Upper lobe of left lung (tissue), 6 donors: ENCODE measurements at regions not wholly inside any gene's neighbourhood (a gene's known extent, or its start where the extent isn't known, plus 50 kb on each side); places are given as distances from the start of the nearest gene placed in this dataset.

ENCODE experiments used
- ATAC-seq, 2 donors: fragments of 200-7000 bp; cut with Tn5 transposase; one replicate each; pipeline ENCODE4 v1.9.1; 2022; ENCODE audit warnings: mild to moderate bottlenecking in 2 of 2, moderate library complexity in 2 of 2; ENCODE audit not compliant: low FRiP score in 2 of 2
- DNase-seq, 2 donors: peaks; one replicate each; pipeline ENCODE4 v3.0.0-alpha.2; 2019 to 2020
- H3K27ac ChIP-seq, 4 donors: fragments of 200-600 bp; sonication (generic); one replicate each; pipeline ENCODE4 v1.5.1; 2016 to 2019
- H3K27me3 ChIP-seq, 4 donors: fragments of 200-600 bp; sonication (generic); one replicate each; pipeline ENCODE4 v1.5.1; 2017 to 2019
- H3K36me3 ChIP-seq, 4 donors: fragments of 200-600 bp; sonication (generic); one replicate each; pipeline ENCODE4 v1.5.1; 2016 to 2019
- H3K4me1 ChIP-seq, 4 donors: fragments of 200-600 bp; sonication (generic); one replicate each; pipeline ENCODE4 v1.5.1; 2018 to 2019
- H3K4me3 ChIP-seq, 4 donors: fragments of 200-600 bp; sonication (generic); one replicate each; pipeline ENCODE4 v1.5.1; 2017 to 2019; ENCODE audit warnings: mild to moderate bottlenecking in 2 of 4, moderate library complexity in 1 of 4
- H3K9me3 ChIP-seq, 4 donors: fragments of 200-600 bp; sonication (generic); one replicate each; pipeline ENCODE4 v1.5.1; 2018 to 2019
- CTCF ChIP-seq, 6 experiments: fragments of 450-650 bp in 4 of 6; fragments of 200-600 bp in 2 of 6; sonication (generic) in 2 of 6; IDR thresholded peaks; one replicate each; pipeline ENCODE4 v1.5.1; 2016 to 2019; ENCODE audit warnings: antibody characterized with exemption in 6 of 6
- EP300 ChIP-seq, 4 donors: sonication (generic); formaldehyde crosslinking; IDR thresholded peaks; one replicate each; pipeline ENCODE4 v1.5.1; 2017; ENCODE audit warnings: antibody characterized with exemption in 4 of 4, control low read depth in 2 of 4
- POLR2A ChIP-seq, 4 donors: fragments of 450-650 bp; IDR thresholded peaks; one replicate each; pipeline ENCODE4 v1.5.1; 2016 to 2017; ENCODE audit warnings: antibody characterized with exemption in 4 of 4, mild to moderate bottlenecking in 2 of 4
- POLR2AphosphoS5 ChIP-seq, 2 donors: sonication (generic); formaldehyde crosslinking; IDR thresholded peaks; one replicate each; pipeline ENCODE4 v1.5.1; 2017; ENCODE audit warnings: antibody characterized with exemption in 2 of 2
- WGBS, 2 donors: methylation state at CpG; one replicate each; pipeline ENCODE4 v1.1.5; 2017 to 2018; 5-methylcytosine and 5-hydroxymethylcytosine counted together
- donor health status: DM: no; HTN: no; CAD: no; lungs with moderate emphysema.
- donor health status: DM: no; HTN: yes; CAD: no; lungs with severe emphysema.

DNA sequence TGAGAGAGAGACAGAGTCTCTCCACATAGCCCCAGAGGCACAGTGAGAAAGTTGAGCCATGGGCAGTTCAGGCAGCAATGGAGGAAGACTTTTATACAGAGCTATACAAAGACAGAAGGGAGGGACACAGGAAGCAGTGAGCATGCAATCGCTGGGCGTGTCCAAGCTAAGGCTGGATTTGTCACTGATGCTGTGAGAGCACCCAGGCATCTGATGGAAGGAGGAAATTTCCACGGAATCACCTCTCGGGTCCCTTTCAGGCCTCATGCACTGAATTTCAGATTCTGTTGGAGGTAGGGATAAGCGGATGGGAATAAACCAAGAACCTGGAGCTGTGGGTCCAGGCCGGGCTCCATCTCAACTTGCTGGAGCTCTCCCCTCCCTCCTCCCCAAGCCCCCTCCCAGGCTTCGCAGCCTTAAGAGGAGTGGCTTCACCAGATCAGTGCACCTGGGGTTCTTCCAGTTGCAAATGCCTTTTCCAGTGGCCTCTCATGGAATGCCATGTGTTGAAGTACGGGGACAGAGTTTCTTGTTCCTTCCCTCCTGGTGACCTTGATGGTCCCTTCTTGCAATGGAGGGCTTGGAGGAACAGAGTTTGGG is 114.8 kb upstream of the ALDH1B1 start:
- H3K9me3 ChIP-seq = no peaks in the 10 kb centered on the region
- 79 to 84% methylated on average over 8 of the region's 8 CpGs for WGBS, 2 donors
- TF ChIP-seq POLR2AphosphoS5 (IDR thresholded peaks at IDR 0.05) = no peak
- no peak for TF ChIP-seq CTCF (IDR thresholded peaks at IDR 0.05)
- no peak for TF ChIP-seq POLR2A (IDR thresholded peaks at IDR 0.05)
- no peak for TF ChIP-seq EP300 (IDR thresholded peaks at IDR 0.05)
- DNase-seq (no peak), ATAC-seq (no peak)
- H3K36me3 ChIP-seq = no peaks in the 10 kb centered on the region
- H3K27ac ChIP-seq = no peak overlapping the region
- H3K4me1 ChIP-seq = no peaks in the 10 kb centered on the region
- H3K4me3 ChIP-seq = no peak overlapping the region
- H3K27me3 ChIP-seq = no peaks in the 10 kb centered on the region

- Histone ChIP-seq H3K36me3 (no peaks in the 10 kb centered on the region), H3K9me3 (no peaks in the 10 kb centered on the region), H3K4me3 (no peak overlapping the region), H3K4me1 (no peaks in the 10 kb centered on the region), H3K27me3 (no peaks in the 10 kb centered on the region), H3K27ac (no peak overlapping the region)
- ATAC-seq = no peak
- WGBS, 2 donors = 85 to 88% methylated on average over 14 of the region's 14 CpGs
- no peak for DNase-seq
- no peak for TF ChIP-seq EP300 (IDR thresholded peaks at IDR 0.05)
- TF ChIP-seq CTCF (IDR thresholded peaks at IDR 0.05) = no peak
- TF ChIP-seq POLR2AphosphoS5 (IDR thresholded peaks at IDR 0.05) = no peak
- no peak for TF ChIP-seq POLR2A (IDR thresholded peaks at IDR 0.05)
These were observed 115.6 kb upstream of the ALDH1B1 start for GRCh38 chr9:38276771-38277439.

DNA sequence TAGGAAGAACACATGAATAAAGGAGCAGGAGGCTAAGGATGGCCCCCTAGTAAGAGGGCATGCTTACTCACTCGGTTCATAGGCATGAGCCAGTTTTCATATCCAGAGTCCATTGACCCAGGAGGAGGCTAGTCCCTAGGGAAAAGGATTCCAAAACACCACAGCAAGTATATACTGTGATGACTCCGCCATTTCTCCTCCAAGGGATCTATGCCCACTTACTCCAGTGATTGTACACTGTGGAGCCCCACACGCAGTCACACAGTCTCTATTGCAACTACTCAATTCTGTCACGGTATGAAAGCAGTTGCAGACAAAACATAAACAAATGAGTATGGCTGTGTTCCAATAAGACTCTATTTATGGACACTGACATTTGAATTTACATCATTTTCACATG is 117.7 kb upstream of the ALDH1B1 start:
- no peaks in the 10 kb centered on the region for H3K27me3 ChIP-seq
- TF ChIP-seq POLR2AphosphoS5 (IDR thresholded peaks at IDR 0.05) = no peak
- TF ChIP-seq EP300 (IDR thresholded peaks at IDR 0.05) = no peak
- no peak for TF ChIP-seq POLR2A (IDR thresholded peaks at IDR 0.05)
- TF ChIP-seq CTCF (IDR thresholded peaks at IDR 0.05) = no peak
- 66 to 72% methylated on average over 4 of the region's 4 CpGs for WGBS, 2 donors
- no peak overlapping the region for H3K4me3 ChIP-seq
- H3K9me3 ChIP-seq = no peaks in the 10 kb centered on the region
- H3K4me1 ChIP-seq = no peaks in the 10 kb centered on the region
- H3K36me3 ChIP-seq = no peaks in the 10 kb centered on the region
- no peak overlapping the region for H3K27ac ChIP-seq
- ATAC-seq (no peak), DNase-seq (no peak)

GRCh38 chr9:38272710-38273109 is 119.8 kb upstream of the ALDH1B1 start:
- DNase-seq = no peak
- no peak overlapping the region for H3K4me3 ChIP-seq
- no peak for ATAC-seq
- no peaks in the 10 kb centered on the region for H3K36me3 ChIP-seq
- WGBS, 2 donors = 73 to 85% methylated on average over 1 of the region's 1 CpG
- TF ChIP-seq EP300 (IDR thresholded peaks at IDR 0.05) (no peak), POLR2AphosphoS5 (IDR thresholded peaks at IDR 0.05) (no peak), CTCF (IDR thresholded peaks at IDR 0.05) (no peak), POLR2A (IDR thresholded peaks at IDR 0.05) (no peak)
- H3K9me3 ChIP-seq = no peaks in the 10 kb centered on the region
- no peak overlapping the region for H3K27ac ChIP-seq
- H3K27me3 ChIP-seq = no peaks in the 10 kb centered on the region
- no peaks in the 10 kb centered on the region for H3K4me1 ChIP-seq
